H1 (cell line): ENCODE measurements at regions not wholly inside any gene's neighbourhood (a gene's known extent, or its start where the extent isn't known, plus 50 kb on each side); places are given as distances from the start of the nearest gene placed in this dataset.

Source experiments
- CTCF ChIA-PET: fragments of 300-600 bp; sonication (Branson Sonifier 250); formaldehyde crosslinking; loops from one replicate; lab custom pipeline; 2021; ENCODE audit not compliant: partially characterized antibody; lab: Charles Lee
- POLR2A ChIA-PET: fragments of 300-600 bp; sonication (Branson Sonifier 250); formaldehyde crosslinking; loops from one replicate; lab custom pipeline; 2021; ENCODE audit warnings: inconsistent platforms; ENCODE audit not compliant: partially characterized antibody; lab: Charles Lee
- DNase-seq, 2 experiments: peaks; one replicate each; pipeline versions ENCODE4 v3.0.0 to v3.0.0-alpha.2; 2010 to 2022; ENCODE audit warnings: low spot score in 2 of 2, low read depth in 1 of 2, mixed read lengths in 1 of 2
- FAIRE-seq: peaks from 2 replicates; lab custom pipeline; 2011; peaks lifted over from hg19 to GRCh38; lab: Jason Lieb, UNC
- H2AFZ ChIP-seq: 2 replicates; pipeline ENCODE4 v1.8.1; 2012; ENCODE audit warnings: low read length, inconsistent platforms
- H2AK5ac ChIP-seq: 2 replicates; pipeline ENCODE4 v1.6.1; 2013; ENCODE audit warnings: low read depth, low read length
- H2BK120ac ChIP-seq: replicated peaks from 2 replicates; pipeline ENCODE3; 2013; ENCODE audit warnings: low read depth, low read length, inconsistent platforms
- H2BK12ac ChIP-seq: 2 replicates; pipeline ENCODE4 v1.6.1; 2013; ENCODE audit warnings: low read depth, low read length
- H2BK15ac ChIP-seq: 2 replicates; pipeline ENCODE4 v1.6.1; 2013; ENCODE audit warnings: low read length
- H2BK20ac ChIP-seq: 2 replicates; pipeline ENCODE4 v1.6.1; 2013; ENCODE audit warnings: low read length
- H2BK5ac ChIP-seq: 2 replicates; pipeline ENCODE4 v1.6.1; 2013; ENCODE audit warnings: low read depth, low read length
- H3K14ac ChIP-seq: 2 replicates; pipeline ENCODE4 v1.6.1; 2013; ENCODE audit warnings: inconsistent platforms; ENCODE audit not compliant: insufficient read length
- H3K18ac ChIP-seq: 2 replicates; pipeline ENCODE4 v1.6.1; 2013; ENCODE audit warnings: low read length; ENCODE audit errors: extremely low read depth
- H3K23ac ChIP-seq: 2 replicates; pipeline ENCODE4 v1.6.1; 2013; ENCODE audit warnings: inconsistent platforms; ENCODE audit not compliant: insufficient read length
- H3K23me2 ChIP-seq: 2 replicates; pipeline ENCODE4 v1.6.1; 2013; ENCODE audit warnings: low read depth, low read length
- H3K27ac ChIP-seq: 2 replicates; pipeline ENCODE4 v1.6.1; 2011; ENCODE audit warnings: low read depth, low read length, inconsistent platforms
- H3K27me3 ChIP-seq, 4 experiments: replicated peaks in 1 of 4; 1 replicate in 1 of 4; 2 replicates in 3 of 4; pipeline versions ENCODE4 v1.6.1 to v1.8.1; 2011 to 2013; ENCODE audit warnings: low read length in 3 of 4, mild to moderate bottlenecking in 3 of 4, inconsistent platforms in 2 of 4, mixed read lengths in 2 of 4, moderate library complexity in 1 of 4; ENCODE audit not compliant: control insufficient read depth in 3 of 4, insufficient read depth in 3 of 4; ENCODE audit errors: extremely low read depth in 1 of 4
- H3K36me3 ChIP-seq, 4 experiments: 2 replicates each; pipeline versions ENCODE4 v1.6.1 to v1.8.1; 2011 to 2013; ENCODE audit warnings: mild to moderate bottlenecking in 4 of 4, low read length in 3 of 4, moderate library complexity in 2 of 4, control low read depth in 1 of 4, inconsistent platforms in 1 of 4; ENCODE audit not compliant: insufficient read depth in 4 of 4, control insufficient read depth in 2 of 4
- H3K4ac ChIP-seq: replicated peaks from 2 replicates; pipeline ENCODE3; 2013; ENCODE audit warnings: low read length, low read depth, mixed read lengths, inconsistent platforms; ENCODE audit not compliant: insufficient read length
- H3K4me1 ChIP-seq, 4 experiments: replicated peaks in 1 of 4; 1 replicate in 1 of 4; 2 replicates in 3 of 4; pipeline versions ENCODE4 v1.6.1 to v1.8.1; 2011 to 2013; ENCODE audit warnings: low read length in 3 of 4, inconsistent platforms in 2 of 4, mixed read lengths in 1 of 4; ENCODE audit not compliant: insufficient read depth in 4 of 4, control insufficient read depth in 3 of 4
- H3K4me2 ChIP-seq, 2 experiments: 2 replicates each; pipeline versions ENCODE4 v1.6.1 to v1.8.1; 2011 to 2013; ENCODE audit warnings: low read depth in 2 of 2, low read length in 2 of 2, control low read depth in 1 of 2, inconsistent platforms in 1 of 2, mild to moderate bottlenecking in 1 of 2; ENCODE audit not compliant: insufficient read depth in 1 of 2
- H3K4me3 ChIP-seq, 4 experiments: fragments of 200-600, 300-600 bp in 1 of 4; sonication (generic), shearing (Covaris generic), sonication (Bioruptor Twin) in 1 of 4; 2 replicates each; pipeline versions ENCODE4 v1.5.1 to v1.8.1; 2011 to 2016; ENCODE audit warnings: low read length in 4 of 4, low read depth in 3 of 4, control low read depth in 2 of 4, inconsistent platforms in 2 of 4, mild to moderate bottlenecking in 2 of 4, mixed read lengths in 1 of 4, moderate library complexity in 1 of 4; ENCODE audit not compliant: insufficient read depth in 2 of 4; ENCODE audit errors: extremely low read depth in 1 of 4
- H3K56ac ChIP-seq: replicated peaks from 2 replicates; pipeline ENCODE3; 2013; ENCODE audit warnings: low read depth, mild to moderate bottlenecking, mixed read lengths, low read length, inconsistent platforms; ENCODE audit not compliant: insufficient read length
- H3K79me1 ChIP-seq: 2 replicates; pipeline ENCODE4 v1.6.1; 2013; ENCODE audit warnings: low read depth, low read length, control low read depth
- H3K79me2 ChIP-seq, 2 experiments: 2 replicates each; pipeline versions ENCODE4 v1.6.1 to v1.8.1; 2012 to 2013; ENCODE audit warnings: low read length in 2 of 2, mild to moderate bottlenecking in 2 of 2, inconsistent platforms in 1 of 2; ENCODE audit not compliant: insufficient read depth in 2 of 2, control insufficient read depth in 1 of 2
- H3K9ac ChIP-seq, 4 experiments: replicated peaks in 1 of 4; 1 replicate in 1 of 4; 2 replicates in 3 of 4; pipeline versions ENCODE4 v1.6.1 to v1.8.1; 2011 to 2013; ENCODE audit warnings: low read depth in 3 of 4, low read length in 3 of 4, control low read depth in 2 of 4, mild to moderate bottlenecking in 2 of 4, moderate library complexity in 2 of 4, inconsistent platforms in 1 of 4; ENCODE audit errors: extremely low read depth in 1 of 4
- H3K9me3 ChIP-seq, 2 experiments: 2 replicates each; pipeline versions ENCODE4 v1.6.1 to v1.8.1; 2012 to 2013; ENCODE audit warnings: mild to moderate bottlenecking in 2 of 2, moderate library complexity in 2 of 2, control low read depth in 1 of 2, inconsistent platforms in 1 of 2, low read depth in 1 of 2, low read length in 1 of 2, mixed read lengths in 1 of 2; ENCODE audit not compliant: insufficient read depth in 2 of 2
- H4K20me1 ChIP-seq, 2 experiments: replicated peaks in 1 of 2; 2 replicates each; pipeline versions ENCODE3 to v1.8.1; 2011 to 2013; ENCODE audit warnings: inconsistent platforms in 2 of 2, low read length in 2 of 2, mild to moderate bottlenecking in 1 of 2; ENCODE audit not compliant: insufficient read depth in 2 of 2, control insufficient read depth in 1 of 2
- H4K5ac ChIP-seq: 2 replicates; pipeline ENCODE4 v1.6.1; 2013; ENCODE audit warnings: low read length, low read depth, mixed read lengths, inconsistent platforms; ENCODE audit not compliant: insufficient read length
- H4K8ac ChIP-seq: 2 replicates; pipeline ENCODE4 v1.8.0; 2013; ENCODE audit warnings: mild to moderate bottlenecking, moderate library complexity, low read length, inconsistent platforms; ENCODE audit not compliant: insufficient read depth; ENCODE audit errors: extremely low read depth
- H4K91ac ChIP-seq: replicated peaks from 2 replicates; pipeline ENCODE3; 2013; ENCODE audit warnings: low read length, mixed read lengths, inconsistent platforms; ENCODE audit not compliant: insufficient read length
- CTBP2 ChIP-seq: IDR thresholded peaks from 2 replicates; pipeline ENCODE4 v1.7.0; 2011; ENCODE audit warnings: borderline replicate concordance, mild to moderate bottlenecking, moderate library complexity, mixed read lengths, low read length; ENCODE audit not compliant: insufficient read depth, insufficient read length
- FOSL1 ChIP-seq: IDR thresholded peaks from 2 replicates; pipeline ENCODE4 v1.6.1; 2011; ENCODE audit warnings: mild to moderate bottlenecking, low read depth, low read length, moderate library complexity; ENCODE audit not compliant: insufficient read depth
- POLR2A ChIP-seq, 2 experiments: IDR thresholded peaks; 1 replicate in 1 of 2; 2 replicates in 1 of 2; pipeline ENCODE4 v1.6.1; 2011; ENCODE audit warnings: low read depth in 2 of 2, low read length in 2 of 2, mild to moderate bottlenecking in 2 of 2; ENCODE audit errors: control extremely low read depth in 1 of 2
- SP2 ChIP-seq: IDR thresholded peaks from 2 replicates; pipeline ENCODE4 v1.6.1; 2012; ENCODE audit warnings: mild to moderate bottlenecking, low read length, inconsistent platforms
- SP4 ChIP-seq: IDR thresholded peaks from 2 replicates; pipeline ENCODE4 v1.6.1; 2012; ENCODE audit warnings: low read length, inconsistent platforms
- TAF1 ChIP-seq: IDR thresholded peaks from 2 replicates; pipeline ENCODE4 v1.6.1; 2011; ENCODE audit warnings: mild to moderate bottlenecking, low read depth, low read length
- TCF12 ChIP-seq: IDR thresholded peaks from 2 replicates; pipeline ENCODE4 v1.6.1; 2011; ENCODE audit warnings: low read depth, mild to moderate bottlenecking, low read length
- WGBS, 2 experiments: shearing (Covaris generic) in 1 of 2; methylation state at CpG; one replicate each; pipeline versions ENCODE4 v1.1.6 to v1.1.7; 2013 to 2015; ENCODE audit warnings: low lambda C conversion rate in 2 of 2, mixed read lengths in 2 of 2, inconsistent platforms in 1 of 2, low coverage in 1 of 2, missing lambda C conversion rate in 1 of 2; ENCODE audit not compliant: insufficient replicate concordance in 2 of 2, insufficient coverage in 1 of 2, insufficient read length in 1 of 2; ENCODE audit errors: extremely low coverage in 1 of 2, missing lambda C conversion rate in 1 of 2; 5-methylcytosine and 5-hydroxymethylcytosine counted together
- TF ChIP-seq, protein P1 (sequence below), 3 experiments: IDR thresholded peaks; 1 replicate in 2 of 3; 2 replicates in 1 of 3; pipeline versions ENCODE4 v1.5.1 to v1.6.1; 2011; ENCODE audit warnings: low read length in 3 of 3, mild to moderate bottlenecking in 3 of 3, inconsistent platforms in 2 of 3, low read depth in 1 of 3, moderate library complexity in 1 of 3; ENCODE audit not compliant: insufficient read depth in 1 of 3; ENCODE audit errors: control extremely low read depth in 1 of 3
- TF ChIP-seq, protein P2 (sequence below): IDR thresholded peaks from 2 replicates; pipeline ENCODE4 v1.6.1; 2011; ENCODE audit warnings: low read depth, mild to moderate bottlenecking, low read length; ENCODE audit not compliant: insufficient read depth

DNA sequence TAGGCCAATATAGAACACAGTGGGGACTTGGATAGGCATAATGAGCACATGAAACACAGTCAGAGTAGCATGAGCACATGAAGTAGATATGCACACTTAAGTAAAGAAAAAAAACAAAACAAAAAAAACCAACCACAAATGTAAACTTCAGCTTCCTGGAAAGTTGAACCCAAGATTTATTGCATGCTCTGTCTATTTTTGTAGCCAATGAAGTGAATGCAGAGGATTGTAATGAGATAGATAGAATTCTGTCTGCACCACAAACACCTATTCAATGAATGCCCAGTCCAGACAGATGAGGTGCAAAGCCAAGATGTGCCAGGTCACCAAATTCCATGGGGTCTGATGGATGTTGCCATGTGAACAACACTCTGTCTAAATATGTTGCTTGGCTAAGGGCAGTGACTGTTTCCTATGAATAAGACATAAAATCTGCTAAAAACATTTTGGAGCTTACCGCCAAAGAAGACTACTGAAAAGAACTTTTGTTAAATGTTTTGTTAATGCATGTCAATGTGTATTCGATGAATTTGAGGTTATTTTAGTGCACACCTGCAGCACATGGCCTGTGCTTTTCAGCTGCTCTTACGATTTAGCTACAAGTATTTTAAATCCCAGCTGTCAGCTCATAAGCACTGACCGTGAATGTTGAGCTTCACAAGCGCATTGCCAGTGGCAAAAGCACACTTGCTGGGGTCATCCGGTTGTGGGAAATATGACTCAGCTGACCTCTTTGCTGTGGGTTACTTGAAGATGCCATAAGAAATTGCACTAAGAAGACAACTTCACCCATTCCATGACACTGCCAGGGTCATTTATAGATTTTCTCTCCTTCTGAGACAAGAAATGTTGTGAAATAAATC, 374.8 kb upstream of the GNPDA2 start:
- 96% methylated on average over 6 of the region's 6 CpGs; no CpG with 5 or more reads in 1 of the 2 experiments for WGBS, 2 experiments
- Histone ChIP-seq H3K36me3 (no peaks in the 10 kb centered on the region), H4K20me1 (no peaks in the 10 kb centered on the region), H3K9me3 (no peaks in the 10 kb centered on the region), H3K27ac (no peak overlapping the region), H3K56ac (no peak overlapping the region), H3K27me3 (no peaks in the 10 kb centered on the region), H3K4me2 (no peak overlapping the region), H2BK20ac (no peak overlapping the region), H3K23ac (no peak overlapping the region), H3K79me2 (no peaks in the 10 kb centered on the region), H3K14ac (no peak overlapping the region), H4K91ac (no peak overlapping the region), H4K5ac (no peak overlapping the region), H3K23me2 (no peaks in the 10 kb centered on the region), H3K9ac (no peak overlapping the region), H3K79me1 (no peaks in the 10 kb centered on the region), H2BK15ac (no peak overlapping the region), H2BK5ac (no peak overlapping the region), H3K4me1 (no peaks in the 10 kb centered on the region), H2BK120ac (no peak overlapping the region), H3K4me3 (no peak overlapping the region), H2AK5ac (no peak overlapping the region), H2AFZ (no peak overlapping the region), H3K4ac (no peak overlapping the region), H3K18ac (no peak overlapping the region), H4K8ac (no peak overlapping the region), H2BK12ac (no peak overlapping the region)
- ChIA-PET POLR2A (no interaction called here), CTCF (no interaction called here)
- TF ChIP-seq, protein P1, sequence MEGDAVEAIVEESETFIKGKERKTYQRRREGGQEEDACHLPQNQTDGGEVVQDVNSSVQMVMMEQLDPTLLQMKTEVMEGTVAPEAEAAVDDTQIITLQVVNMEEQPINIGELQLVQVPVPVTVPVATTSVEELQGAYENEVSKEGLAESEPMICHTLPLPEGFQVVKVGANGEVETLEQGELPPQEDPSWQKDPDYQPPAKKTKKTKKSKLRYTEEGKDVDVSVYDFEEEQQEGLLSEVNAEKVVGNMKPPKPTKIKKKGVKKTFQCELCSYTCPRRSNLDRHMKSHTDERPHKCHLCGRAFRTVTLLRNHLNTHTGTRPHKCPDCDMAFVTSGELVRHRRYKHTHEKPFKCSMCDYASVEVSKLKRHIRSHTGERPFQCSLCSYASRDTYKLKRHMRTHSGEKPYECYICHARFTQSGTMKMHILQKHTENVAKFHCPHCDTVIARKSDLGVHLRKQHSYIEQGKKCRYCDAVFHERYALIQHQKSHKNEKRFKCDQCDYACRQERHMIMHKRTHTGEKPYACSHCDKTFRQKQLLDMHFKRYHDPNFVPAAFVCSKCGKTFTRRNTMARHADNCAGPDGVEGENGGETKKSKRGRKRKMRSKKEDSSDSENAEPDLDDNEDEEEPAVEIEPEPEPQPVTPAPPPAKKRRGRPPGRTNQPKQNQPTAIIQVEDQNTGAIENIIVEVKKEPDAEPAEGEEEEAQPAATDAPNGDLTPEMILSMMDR (IDR thresholded peaks at IDR 0.05; ENCODE audit: control extremely low read depth in 1 of 3, insufficient read depth in 1 of 3, low read depth in 1 of 3, low read length in 3 of 3): no peak
- TF ChIP-seq FOSL1 (no peak), SP4 (no peak), TAF1 (no peak), CTBP2 (no peak), TCF12 (no peak), POLR2A (IDR thresholded peaks at IDR 0.05; ENCODE audit: control extremely low read depth in 1 of 2, low read depth in 2 of 2, low read length in 2 of 2) (no peak), SP2 (no peak)
- TF ChIP-seq, protein P2, sequence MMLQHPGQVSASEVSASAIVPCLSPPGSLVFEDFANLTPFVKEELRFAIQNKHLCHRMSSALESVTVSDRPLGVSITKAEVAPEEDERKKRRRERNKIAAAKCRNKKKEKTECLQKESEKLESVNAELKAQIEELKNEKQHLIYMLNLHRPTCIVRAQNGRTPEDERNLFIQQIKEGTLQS: no peak
- DNase-seq (no peak), FAIRE-seq (no peak)
